ENCODE measurements at regions not wholly inside any gene's neighbourhood (a gene's known extent, or its start where the extent isn't known, plus 50 kb on each side); places are given as distances from the start of the nearest gene placed in this dataset.
"Not testable (repeated sequence)": the region's sequence is repeated elsewhere in the genome, so short reads cannot be mapped to it uniquely, and the experiment has no call there.

DNA sequence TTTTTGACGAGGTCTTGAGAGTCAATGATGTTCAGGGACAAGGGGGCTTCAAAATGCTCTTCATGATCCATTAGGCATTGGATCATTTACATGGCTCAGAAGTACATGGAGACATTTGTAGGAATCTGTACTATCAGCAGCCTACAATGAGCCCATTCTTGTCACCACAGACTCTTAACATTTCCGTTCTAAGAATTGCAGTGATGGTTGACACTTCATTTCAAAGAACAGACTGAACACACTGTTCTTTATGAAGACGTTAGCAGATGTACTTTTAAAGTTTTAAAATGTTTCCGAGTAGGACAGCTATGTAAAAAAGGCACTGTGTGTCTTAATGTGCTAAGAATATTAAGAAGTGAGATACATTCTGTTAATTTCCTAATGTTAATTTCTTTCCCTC, 97.3 kb upstream of the GOT2 start:
- DNase-seq, result no peak

DNA sequence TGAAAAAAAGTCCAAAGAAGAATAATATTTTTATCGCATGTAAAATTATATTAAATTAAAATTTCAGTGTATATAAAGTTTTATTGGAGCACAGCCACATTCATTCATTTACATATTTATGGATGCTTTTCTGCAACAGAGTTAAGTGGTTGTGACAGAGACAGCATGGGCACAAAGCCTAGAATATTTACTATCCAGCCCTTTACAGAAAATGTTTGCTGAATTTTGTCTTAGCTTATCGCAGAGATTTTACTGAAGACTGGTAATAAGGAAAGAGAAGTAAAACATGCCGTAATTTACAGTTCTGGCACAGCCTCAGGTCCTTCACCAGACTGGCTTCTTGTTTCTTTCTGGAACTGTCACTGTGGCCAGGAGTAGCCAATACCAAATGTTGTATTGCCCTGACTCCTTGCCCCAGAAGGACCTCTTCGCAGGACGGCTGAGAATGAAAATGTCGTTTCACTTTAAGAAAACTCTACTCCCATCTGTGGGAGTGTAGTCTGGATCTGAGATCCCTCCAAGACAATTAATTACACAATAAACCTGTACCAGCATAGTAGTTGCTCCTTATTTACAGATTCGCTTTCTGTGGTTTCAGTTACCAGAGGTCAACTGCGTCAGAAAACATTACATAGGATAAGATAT, 94.9 kb upstream of the GOT2 start:
- no peak for DNase-seq

DNA sequence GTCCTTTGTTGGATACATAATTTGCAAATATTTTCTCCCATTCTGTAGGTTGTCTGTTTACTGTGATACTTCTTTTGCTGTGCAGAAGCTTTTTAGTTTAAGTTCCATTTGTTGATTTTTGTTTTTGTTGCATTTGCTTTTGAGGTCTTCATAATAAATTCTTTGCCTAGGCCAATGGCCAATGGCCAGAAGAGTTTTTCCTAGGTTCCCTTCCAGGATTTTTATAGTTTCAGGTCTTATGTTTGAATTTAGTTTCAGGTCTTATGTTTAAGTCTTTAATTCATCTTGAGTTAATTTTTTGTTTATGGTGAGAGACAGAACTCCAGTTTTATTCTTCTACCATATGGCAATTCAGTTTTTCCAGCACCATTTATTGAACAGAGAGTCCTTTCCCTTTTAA, 90.1 kb upstream of the GOT2 start:
- no peak for DNase-seq

DNA sequence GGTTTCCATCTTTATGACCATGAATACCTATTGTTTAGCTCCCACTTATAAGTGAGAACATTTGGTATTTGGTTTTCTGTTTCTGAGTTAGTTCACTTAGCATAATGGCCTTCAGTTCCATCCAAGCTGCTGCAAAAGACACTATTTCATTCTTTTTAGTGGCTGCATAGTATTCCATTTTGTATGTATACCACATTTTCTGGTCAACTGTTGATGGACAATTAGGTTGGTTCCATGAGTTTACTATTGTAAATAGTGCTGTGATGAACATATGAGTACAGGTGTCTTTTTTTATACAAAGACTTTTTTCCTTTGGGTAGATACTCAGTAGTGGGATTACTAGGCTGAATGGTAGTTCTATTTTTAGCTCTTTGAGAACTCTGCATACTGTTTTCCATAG, 87.8 kb upstream of the GOT2 start:
- DNase-seq, result no peak

DNA sequence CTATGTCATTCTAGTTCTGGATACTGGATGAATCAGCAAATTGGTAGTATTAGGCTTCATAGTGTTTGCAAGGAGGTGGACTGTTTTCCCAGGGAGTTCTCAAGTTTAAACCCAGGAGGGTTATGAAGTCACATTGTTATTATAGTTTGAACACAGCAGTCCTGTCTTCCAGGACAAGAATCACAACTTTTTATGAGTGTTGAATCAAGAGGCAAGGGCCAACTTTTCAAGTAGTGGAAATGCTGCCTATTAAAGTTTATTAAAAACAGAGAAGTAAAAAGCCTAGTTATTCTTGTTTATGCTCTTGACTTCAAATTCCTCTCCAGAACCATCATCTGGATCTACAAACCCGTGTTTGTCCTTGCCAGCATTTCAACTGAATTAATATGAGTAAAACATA, 86.3 kb upstream of the GOT2 start:
- DNase-seq, result no peak

DNA sequence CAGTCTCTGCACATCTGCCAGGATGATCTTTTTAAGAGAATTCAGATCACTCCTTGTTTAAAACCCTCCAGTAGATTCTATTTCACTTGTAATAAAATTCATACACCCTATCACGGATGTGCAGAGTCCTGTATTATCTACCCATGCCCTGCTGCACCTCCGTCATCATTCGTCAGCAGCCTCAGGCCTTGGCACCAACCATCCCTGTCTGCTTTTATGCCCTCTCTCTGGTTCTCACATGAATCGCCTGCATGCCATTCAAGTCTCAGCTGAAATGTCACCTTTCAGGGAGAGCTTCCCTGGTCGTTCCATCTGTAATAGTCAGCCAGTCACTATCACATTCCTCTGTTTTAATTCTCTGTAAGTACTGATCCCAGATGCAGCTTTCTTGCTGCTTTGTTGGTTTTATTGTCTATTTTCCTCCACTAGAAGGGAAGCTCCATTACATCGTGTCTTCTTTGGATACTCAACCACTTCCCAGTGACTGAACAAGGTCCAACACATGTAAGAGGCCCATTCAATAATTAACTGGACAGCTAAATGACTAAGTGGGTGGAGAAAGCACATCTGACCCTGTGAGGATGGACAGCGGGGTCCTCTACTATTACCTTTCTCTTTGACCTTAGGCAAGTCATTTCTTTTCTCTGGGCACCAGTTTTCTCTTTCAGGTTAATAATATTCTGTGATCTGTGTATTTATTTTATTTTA, 81.2 kb upstream of the GOT2 start:
- no peak for DNase-seq

DNA sequence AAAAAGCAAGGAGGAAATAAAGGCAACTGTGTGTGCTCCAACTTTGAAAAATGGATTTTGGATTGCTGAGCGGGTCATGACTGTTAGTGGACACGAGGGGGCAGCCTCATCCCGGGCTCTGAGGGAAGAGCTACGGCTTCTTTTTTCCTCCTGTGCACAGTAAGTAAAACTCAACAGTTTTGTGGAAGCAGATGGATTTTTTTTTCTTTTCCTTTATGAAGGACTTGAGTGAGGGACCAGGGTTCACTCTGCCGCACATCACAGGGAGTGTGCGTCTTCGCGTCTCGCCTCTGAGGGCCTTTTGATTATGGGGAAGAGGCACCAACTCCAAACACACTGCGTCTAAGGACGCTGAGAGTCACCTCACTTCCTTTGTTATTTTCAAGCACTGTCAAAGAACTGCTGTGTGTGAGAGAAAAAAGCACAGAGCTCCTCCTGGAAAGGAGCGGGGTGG, 80.3 kb upstream of the GOT2 start:
- peak; percentile 9 for DNase-seq

DNA sequence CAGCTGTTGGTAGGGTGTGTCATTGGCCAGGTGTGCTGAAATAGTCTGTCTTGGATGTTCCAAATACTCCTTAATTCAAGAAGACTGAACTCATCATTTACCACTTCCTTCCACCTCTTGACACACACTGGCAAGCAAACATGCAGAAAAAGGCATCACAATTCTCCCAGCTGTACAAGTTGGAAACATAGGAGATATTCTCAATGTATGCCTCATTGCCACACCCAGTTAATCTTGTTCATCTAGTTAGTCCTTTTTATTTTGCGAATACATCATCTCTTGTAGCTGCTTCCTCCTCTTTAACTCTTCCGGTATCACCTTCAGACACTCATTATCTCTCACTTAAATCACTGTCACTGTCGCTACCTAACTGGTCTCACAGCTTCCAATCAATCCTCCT, 75.1 kb upstream of the GOT2 start:
- no peak for DNase-seq

DNA sequence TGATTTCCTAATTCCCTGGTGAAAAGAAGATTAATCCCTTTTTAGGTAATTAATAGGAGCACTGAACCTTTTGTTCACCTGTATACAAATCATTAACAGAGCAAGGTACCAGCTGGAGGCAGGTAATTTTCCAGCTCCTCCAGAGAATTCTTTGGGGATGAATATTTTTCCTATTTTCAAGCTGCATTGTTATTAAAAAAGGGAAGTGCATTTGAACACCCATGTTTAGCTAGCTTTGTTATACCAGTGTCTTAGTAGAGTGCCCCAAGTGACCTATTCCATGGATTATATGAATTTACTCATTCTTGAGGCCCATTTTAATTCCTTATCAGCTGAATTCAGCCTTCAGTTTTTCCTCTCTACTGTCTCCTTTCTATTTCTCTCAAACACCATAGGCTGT, 73.2 kb upstream of the GOT2 start:
- DNase-seq, result no peak

DNA sequence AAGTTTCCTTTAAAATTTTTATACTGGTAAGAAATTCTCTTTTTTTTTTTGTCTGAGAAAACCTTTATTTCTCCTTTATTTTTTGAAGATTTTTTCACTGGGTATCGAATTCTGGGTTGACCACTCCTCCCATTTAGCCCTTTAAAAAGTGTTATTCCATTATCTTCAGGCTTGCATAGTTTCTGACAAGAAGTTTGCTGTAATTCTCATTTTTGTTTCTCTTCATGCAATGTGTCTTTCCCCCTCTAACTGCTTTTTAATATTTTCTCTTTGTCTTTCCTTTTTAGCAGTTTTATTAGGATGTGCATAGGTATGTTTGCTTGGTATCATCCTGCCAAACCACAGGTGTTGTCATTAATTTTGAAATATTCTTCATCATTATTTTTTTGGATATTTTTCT, 67.7 kb upstream of the GOT2 start:
- DNase-seq, result no peak

DNA sequence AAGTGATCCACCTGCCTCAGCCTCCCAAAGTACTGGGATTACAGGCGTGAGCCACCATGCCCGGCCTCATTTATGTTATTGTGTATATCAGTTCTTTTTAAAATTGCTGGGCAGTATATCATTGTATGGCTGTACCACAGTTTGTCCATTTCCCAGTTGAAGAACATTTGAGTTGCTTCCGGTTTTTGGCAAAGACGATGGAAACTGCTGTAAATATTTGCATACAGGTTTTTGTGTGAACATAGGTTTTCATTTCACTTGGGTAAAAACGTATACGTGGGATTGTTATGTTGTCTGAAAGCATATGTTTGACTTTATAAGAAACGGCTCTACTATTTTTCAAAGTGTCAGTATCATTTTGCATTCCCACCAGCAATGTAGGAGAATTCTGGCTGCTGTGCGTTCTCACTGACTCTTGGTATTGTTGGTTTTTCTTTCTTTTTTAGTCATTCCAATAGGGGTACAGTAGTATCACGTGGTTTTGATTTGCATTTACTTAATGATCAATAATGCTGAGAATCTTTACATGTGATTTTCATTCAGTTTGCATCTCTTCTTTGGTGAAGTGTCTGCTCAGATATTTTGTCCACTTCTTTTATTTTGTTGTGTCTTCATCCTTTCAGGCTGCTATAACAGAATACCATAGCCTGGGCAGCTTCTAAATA, 63.2 kb upstream of the GOT2 start:
- DNase-seq, result no peak

DNA sequence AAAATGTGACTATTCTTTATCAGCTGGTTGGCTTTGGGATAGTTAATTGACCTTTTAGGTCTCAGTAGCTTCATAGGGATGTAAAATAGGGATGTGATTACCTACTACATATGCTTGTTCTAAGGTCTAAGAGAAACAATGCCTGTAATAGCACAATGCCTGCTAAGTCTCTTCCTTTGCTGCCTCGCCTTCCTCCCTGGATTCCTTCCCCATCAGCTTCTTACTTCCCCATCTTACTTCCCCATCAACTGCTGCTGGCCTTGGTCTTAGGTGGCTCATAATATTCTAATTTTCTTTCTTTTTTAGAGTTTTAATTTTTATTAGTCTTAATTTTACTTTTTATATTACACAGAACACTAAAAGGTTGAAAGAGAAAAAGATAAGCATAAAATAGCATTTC, 59.2 kb upstream of the GOT2 start:
- no peak for DNase-seq

DNA sequence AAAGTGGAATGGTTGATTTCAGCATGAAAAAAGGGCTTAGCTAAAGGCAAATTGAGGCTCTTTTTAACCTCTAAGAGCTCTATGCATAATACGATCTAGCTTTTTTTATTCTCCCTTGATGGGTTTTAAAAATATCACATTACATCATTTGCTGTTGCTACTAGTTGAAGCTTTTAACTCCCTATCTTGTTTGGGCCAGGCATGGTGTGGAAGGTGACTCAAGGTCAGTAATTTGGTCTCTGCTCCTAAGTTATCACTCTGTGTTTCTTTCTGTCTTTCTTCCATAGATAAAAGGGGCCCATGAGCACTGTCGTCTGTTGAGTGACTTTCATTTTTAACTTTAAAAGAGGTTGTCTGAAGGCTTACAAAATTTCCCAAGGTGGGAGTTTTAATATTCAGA, 58.1 kb upstream of the GOT2 start:
- no peak for DNase-seq

DNA sequence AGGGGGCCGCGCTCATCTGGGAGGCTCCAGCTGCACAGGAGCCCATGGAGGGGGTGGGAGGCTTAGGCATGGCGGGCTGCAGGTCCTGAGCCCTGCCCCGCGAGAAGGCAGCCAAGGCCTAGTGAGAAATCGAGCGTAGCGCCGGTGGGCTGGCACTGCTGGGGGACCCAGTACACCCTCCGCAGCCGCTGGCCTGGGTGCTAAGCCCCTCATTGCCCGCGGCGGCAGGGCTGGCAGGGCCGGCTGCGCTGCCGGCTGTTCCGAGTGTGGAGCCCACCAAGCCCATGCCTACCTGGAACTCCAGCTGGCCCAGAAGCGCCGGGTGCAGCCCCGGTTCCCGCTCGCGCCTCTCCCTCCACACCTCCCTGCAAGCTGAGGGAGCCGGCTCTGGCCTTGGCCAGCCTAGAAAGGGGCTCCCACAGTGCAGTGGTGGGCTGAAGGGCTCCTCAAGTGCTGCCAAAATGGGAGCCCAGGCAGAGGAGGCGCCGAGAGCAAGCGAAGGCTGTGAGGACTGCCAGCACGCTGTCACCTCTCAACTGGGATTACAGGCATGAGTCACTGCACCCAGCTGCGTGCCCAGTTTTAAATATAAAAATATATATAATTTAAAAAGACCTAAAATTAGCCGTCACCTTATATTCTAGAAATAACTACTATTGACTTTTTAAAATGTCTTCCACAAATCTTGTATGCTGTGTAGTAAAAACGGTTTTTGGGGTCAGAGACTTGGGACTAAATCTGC, 56.9 kb upstream of the GOT2 start:
- not testable (repeated sequence) for DNase-seq

DNA sequence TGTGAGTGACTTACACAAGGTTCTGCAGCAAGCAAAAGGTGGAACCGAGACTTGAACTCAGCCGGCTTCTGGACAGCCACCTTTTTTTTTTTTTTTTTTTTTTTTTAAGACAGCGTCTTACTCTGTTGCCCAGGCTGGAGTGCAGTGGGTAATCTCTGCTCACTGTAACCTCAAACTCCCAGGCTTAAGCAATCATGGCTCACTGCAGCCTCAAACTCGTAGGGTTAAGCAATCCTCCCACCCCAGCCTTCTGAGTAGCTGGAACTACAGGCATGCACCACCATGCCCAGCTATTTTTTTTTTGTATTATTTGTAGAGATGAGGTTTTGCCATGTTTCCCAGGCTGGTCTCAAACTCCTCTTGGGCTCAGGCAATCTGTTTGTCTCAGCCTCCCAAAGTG, 55.2 kb upstream of the GOT2 start:
- no peak for DNase-seq

Measured in T-helper 9 cell (primary cell).